HS-5 (cell line): ENCODE measurements at regions not wholly inside any gene's neighbourhood (a gene's known extent, or its start where the extent isn't known, plus 50 kb on each side); places are given as distances from the start of the nearest gene placed in this dataset.

Experiments used
- DNase-seq: peaks from one replicate; pipeline ENCODE4 v3.0.0-alpha.2; 2012; ENCODE audit warnings: low read depth

DNA sequence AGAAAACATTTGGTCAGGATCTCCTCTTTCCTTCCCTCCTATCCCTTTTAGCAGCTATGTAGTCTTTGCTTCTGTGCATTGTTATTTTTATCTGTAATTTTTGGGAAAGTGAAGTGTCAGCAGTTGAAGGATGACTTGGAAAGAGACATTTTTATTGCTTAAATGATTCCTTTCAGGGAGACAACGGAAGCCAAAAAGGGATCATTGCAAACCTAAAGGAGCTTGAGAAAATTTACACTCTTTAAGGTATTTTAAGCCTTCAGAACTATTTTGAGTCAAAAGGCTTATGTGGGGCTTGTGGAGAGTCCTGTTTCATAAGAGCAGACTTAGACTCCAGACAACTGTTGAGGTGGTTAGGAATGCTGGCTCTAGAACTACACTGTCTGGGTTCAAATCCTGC lies 281.6 kb downstream of the KIF4B start:
- no peak for DNase-seq

DNA sequence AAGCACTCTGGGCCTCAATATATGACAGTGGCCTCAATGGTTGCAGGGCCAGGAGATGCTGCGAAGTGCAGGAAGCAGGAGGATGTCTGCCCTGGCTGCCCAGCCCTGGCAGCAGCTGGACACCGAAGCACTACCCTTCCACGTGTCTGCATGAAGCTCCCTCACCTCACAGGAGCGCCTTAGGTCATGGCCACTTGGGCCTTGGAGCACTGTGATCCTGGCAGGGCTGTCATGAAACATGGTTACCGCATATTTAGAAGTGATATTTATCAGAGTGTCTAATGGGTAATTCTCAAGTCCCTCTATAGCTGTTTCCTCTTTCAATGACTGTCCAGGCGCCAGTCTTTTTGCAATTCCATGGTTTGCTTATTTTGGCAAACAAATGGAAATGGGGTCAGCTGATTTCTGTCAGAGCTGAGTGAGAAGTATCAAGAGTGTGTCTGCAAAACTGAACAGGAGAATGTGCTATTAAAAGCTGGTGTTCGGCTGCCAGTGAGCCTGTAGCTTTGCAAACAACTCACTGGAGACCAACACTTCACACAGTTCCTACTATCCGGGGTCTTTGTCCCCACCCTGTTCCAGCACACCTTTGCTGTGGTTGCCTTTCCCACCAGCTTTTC lies 285.9 kb downstream of the KIF4B start:
- DNase-seq = no peak

DNA sequence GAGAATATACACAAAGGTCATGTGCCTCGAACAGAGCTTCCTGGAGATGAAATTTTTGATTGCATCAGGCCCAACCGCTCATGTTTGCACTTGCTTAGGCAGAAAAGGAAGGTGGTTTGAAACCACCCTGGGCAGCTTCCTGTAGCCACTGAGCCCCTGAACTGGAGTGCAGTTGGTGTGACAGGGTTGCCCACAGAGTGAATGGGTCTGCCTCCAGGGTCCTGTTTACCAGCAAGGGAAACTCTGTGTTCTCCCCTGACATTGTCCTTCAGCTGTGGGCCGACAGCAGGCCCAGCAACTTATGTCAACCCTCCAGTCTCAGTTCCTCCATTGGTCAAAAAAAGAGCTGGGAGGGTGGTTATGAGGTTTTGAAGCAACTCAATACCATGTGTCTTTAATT lies 289.6 kb downstream of the KIF4B start:
- no peak for DNase-seq

DNA sequence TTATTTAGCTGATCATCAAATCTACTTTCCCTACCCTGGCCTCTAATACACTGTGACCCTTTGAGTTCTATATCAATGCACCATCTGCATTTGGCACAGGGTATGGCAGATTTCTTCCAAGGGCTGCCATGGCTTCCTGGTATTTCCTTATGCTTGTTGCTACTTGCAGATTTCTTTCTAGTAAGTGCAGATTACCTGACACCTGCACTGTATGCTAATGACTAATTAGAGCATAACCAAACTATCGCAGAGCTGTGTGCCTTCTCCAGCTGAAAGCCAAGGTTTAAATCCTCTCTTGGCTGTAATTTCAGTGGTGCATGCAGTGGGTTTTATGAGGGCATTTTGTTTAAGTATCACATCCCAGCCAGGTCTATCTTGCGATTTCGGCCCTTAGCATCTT lies 293.7 kb downstream of the KIF4B start:
- DNase-seq = no peak

DNA sequence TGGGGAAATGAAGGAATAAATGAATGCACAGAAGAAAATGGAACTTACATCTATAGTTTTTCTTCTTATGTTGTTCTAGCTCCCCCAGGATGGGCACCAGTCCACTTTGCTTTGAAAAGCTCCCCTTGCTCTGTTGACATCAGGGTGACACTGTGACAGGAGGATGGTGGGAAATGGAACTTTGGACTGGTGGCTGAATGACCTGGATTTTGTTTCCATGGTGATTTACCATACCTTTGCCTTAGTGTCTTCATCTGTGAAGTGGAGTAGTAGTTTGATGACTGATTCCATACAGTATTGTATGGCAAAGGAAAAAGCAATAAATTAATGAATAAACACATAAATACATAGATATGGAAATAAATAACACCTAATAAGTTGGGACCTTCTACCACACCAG lies 294.7 kb downstream of the KIF4B start:
- DNase-seq = no peak

DNA sequence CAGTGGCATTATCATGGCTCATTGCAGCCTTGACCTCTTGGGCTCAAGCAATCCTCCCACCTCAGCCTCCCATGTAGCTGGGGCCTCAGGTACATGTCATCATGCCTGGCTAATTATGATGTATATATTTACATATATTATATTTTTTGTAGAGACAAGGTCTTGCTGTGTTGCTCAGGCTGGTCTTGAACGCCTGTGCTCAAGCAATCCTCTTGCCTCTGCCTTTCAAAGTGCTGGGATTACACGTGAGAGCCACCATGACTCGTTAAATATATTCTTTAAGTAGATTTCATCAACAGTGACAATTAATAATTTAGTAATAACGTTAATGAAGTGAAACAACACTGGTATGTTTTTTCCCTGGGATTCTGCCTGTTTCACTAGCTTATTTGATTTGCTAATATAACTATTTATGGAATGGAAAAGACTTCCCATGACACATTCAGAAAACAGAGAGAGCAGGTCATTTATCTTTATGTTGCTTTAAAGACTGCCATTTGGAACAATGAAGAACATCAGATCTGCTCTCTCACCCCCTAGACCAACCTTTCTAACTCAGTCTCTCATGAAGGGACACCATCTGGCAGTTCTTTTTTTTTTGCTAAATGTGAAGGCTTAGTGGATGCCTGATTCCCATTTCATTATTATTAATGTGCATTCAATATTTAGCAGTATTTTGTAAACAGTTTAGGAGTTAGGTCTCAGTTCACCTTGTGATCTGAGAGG lies 295.6 kb downstream of the KIF4B start:
- DNase-seq = no peak

DNA sequence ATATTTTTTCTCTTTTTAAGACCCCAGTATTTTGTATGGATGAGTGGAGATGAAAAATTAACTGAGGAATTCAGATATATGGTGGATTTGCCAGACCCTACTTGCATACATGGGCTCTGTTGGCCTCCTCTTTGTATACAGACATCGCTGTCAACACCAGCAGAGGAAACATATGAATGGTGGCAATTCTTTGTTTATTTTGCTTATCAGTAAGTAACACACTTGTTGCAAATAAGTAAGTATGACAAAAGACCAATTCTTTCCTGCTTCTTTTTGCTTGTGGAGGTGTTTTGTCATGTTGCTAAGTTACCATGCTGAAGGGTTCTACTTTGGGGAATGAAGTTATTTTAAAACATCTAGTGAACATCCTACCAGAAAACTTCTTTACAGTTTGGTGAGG lies 298.2 kb downstream of the KIF4B start:
- no peak for DNase-seq

DNA sequence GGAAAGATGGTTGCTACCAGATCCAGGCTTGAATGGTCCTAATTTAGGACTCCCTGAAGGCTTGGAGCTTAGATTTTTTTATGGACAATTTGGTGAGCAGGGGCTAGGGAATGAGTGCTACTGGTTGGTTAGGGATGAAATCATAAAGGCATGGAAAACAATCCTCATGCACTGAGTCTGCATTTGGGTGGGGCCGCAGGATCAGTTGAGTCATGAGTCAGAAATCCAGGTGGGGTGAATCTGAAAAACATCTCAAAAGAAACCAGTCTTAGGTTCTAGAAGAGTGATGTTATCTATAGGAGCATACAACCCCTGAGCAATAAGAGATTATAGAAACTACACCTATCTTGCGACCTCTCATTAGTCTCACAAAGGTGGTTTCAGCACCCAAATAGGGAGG lies 300.0 kb downstream of the KIF4B start:
- DNase-seq = no peak

DNA sequence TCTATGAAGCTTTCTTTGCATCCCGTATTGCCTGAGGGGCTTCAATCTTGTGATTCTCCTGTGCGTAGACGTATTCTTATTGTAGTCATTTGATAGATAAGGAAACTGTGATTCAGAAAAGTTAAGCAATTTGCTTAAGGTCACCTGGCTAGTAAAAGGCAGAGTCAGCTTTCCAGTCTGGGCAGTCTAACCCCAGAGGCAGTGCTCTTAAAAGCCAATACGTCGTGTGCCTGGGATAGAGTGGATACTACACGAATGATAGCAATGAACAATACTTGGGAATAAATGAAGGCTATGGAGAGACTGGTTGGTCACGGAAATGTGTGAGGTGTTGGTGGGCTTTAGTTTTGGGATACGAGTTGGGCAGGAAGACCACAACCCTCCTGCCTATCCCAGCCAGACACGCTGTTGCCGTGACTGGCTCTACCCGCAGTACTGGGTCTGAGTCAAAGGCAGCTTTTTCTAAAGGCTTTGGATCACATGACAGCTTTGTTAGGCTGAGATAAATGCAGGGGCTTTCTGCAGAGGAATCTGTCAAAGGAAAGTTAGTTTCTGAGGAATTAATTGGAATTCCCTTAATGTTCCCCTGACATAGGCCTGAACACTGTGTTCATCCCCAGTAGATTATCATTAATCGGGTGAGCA lies 302.6 kb downstream of the KIF4B start:
- DNase-seq = no peak

DNA sequence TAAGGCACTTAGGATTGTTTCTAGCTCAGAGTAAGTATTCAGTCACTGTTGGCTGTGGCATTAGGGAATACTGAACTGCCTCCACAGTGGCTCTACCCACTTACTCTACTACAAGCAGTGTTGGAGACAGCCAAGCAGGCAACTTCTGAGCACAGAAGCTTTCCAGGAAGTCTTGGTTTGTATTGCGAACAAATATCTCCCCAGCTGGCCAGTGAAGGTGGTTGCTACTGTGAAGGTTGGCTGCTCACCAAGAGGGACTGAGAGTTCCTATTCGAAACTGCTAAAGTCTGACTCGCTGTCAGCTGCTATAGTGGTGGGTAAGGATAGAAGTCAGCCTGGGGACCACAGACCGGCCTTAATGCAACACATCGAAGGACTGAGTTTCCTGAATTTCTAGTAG lies 319.1 kb downstream of the KIF4B start:
- no peak for DNase-seq

DNA sequence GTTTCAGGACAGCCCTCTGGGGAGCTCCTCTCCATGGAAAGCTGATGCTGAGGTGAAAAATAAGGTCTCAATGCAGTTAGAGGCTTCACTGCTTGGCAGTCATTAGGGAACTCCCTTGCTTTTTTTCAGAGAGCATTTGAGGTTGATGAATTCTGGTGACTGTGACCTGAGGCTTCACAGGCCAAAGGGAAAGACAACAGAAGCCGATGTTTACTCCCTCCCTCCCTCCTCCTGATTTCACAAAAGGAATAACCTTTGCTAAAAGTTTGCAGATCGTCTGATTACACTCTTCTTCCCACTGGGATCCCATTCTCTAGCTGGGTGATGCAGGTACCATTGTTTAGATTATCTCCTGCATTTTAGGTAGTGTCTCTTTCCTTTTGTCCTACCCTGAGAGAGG lies 329.4 kb downstream of the KIF4B start:
- DNase-seq = no peak

DNA sequence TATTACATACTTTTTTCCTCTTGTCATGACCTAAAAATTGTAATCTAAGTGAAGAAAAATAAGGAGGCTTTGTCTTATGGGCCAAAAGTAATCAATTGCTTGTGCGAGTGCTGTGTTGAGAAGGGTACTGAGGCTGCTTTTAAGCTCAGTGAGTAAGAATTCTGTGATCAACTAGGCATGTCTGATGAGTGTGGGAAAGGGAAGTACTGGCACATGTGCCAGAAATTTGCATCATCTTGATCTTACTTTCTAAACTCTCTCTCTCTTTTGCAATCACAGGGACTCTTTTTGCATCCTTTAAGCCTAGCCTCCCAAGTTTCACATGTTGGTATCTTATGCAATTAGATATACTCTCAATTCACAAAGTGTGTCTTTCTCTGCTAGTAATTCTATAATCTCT lies 329.9 kb downstream of the KIF4B start:
- no peak for DNase-seq

DNA sequence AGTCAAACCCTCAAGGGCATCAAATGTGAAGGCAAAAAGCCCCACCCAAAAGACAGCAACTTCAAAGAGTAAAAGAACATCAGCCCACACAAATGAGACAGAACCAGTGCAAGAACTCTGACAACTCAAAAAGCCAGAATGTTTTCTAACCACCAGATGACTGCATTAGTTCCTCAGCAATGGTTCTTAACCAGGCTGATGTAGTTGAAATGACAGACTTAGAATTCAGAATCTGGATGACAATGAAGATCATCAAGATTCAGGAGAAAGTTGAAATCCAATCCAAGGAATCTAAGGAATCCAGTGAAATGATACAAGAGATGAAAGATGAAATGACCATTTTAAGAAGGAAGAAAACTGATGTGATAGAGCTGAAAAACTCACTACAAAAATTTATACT lies 339.7 kb downstream of the KIF4B start:
- DNase-seq = no peak

DNA sequence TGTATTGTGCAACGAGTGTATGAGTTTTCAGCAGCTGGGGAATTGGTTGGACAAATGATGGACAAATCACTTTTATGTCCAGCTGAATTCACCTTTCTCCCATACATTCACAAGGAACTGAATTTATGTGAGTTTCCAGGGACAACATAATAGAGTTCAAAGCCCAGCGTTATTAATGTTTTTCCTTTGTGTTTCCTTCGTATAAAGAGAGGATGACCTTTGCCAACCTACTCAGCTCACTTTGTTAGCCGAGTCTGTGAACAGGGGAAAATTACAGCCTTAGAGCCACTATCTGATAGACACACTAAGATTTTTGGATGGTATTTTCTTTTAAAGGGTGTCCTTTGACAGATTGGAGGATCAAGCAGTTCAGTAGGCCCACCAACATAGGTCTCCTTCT lies 352.5 kb downstream of the KIF4B start:
- DNase-seq = no peak

DNA sequence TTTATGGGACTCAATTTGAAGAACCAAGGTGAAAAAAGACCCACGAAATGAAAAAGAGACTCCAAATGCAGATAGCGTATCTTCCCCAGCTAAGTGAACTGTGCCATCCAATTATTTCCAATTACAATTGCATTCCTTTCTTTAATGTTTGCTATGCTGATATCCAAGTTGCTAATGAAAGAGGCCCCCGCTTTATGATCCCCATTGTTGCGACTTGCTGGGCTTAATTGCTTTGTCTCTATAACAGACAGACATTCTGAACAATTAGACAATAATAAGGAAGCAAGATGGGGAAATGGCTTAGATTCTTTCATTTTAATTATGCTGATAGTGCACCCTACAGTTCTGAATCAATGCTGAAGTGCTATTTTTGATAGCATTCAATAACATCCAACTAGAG lies 354.3 kb downstream of the KIF4B start:
- DNase-seq = no peak

DNA sequence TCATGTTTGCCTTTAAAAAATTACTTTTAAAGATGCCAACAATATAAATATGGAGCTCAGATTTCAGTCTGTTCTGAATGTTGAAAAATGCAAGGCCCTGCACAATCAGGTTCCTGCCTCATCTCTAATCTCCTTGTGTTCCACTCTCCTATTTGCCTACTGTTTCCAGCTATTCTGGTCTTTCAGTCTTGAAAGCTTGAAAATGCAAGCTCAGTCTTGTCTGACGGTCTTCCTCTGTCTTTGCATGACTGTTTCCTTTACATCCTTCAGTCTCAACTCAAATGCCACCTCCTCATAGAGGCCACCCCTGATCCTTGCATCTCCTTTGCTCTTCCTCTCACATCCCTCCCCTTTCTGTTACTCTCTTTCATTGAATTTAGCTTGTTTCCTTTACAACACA lies 354.9 kb downstream of the KIF4B start:
- DNase-seq = no peak

DNA sequence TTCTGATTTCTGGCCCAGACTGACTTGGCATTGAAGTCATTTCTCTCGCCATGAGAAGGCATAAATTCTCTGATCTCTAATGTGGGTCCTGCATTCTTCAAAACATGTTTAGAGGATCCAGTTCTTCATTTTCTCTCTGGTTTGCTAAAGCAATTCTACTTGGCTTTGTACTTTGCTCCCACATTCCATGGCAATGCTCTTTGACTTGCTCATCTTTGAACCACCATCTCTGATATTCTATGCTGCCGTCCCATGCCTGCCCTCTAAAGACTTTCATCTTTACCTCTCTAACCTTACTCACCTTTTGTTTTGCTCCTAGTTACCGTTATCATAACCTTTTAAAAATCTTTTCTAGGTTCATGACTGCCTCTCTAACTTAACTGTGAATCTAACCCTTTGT lies 366.9 kb downstream of the KIF4B start:
- DNase-seq = no peak

DNA sequence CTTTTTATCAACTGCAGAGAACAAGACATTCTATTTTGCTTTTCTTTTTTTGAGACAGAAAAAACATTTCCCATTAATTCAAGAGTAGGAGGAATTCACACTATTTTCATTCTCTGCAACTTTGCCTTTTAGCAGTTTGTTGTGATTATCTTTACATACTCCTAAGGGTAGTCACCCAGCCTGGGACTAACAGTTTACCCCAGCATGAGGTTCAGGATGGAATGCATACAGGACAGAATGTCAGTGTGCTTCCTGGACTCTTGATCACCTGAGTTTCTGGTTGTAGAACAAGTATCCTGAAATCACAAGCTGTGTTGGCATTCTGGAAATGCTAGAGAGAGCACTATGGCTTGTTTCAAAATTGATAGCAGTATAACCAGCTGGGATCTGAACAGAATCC lies 368.1 kb downstream of the KIF4B start:
- no peak for DNase-seq

DNA sequence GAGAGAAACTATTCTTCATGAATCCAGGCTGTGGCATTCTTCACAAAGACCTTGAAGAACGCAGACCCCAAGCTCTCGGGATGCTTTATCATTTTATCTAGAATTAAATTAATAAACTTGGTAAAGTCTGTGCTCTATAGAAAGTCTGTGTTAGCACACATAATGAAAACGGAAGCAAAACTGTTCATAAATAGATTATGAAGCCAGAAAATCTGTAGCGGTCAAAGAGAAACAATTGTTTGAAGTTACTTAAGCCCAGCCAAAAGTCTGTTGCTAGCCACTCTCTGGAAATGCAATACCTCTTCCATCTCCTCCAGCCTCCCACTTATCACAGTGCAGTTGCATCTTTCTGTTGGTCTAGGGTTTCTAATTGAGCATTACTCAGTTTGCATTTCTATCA lies 375.9 kb downstream of the KIF4B start:
- DNase-seq = no peak

DNA sequence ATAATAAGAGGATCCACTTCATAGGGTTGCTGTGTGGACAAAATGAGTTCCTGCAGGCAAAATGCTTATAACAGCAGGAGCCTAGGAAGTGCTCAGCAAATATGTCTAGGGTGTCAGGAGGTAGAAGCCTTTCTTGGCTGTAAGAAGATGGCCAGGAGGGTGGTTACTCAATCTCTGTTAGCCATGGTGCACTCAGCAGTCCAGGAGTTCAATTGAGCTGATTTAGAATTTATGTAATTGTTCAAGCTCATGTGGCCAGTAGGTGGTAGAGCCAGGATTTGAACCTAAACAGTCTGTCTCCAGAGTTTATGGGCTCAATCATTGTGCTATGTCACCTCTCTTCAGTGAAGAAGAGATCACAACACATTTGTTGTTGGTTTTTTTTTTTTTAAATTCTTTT lies 381.2 kb downstream of the KIF4B start:
- no peak for DNase-seq

DNA sequence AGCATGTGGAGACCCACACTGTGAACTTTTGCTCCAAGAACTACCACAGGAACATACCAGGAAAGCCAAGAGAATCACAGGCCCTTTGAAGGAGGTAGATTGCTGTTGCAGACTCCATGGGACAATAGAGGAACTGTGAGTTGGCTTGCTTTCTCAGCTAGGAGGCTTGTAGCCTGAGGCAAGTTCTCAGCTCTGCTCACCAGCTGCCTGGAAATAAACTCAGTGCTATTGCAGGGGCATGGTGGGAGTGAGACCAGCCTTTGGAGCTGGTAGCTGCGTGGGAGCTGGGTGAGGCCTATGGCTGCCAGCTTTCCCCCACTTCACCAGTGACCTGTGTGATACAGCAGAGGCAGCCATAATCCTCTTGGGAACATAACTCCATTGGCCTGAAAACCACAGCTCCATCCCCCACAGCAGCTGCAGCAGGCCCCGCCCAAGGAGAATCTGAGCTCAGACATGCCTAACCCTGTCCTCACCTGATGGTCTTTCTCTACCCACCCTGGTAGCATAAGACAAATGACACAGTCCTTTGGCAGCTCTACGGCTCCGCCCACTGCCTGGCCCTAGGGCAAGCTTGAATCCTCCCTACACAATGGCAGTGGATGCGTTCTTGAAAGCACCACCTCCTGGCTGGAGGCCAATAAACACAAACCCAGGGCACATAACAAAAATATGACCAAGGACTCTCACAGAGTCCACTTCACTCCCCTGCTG lies 389.5 kb downstream of the KIF4B start:
- DNase-seq = no peak

DNA sequence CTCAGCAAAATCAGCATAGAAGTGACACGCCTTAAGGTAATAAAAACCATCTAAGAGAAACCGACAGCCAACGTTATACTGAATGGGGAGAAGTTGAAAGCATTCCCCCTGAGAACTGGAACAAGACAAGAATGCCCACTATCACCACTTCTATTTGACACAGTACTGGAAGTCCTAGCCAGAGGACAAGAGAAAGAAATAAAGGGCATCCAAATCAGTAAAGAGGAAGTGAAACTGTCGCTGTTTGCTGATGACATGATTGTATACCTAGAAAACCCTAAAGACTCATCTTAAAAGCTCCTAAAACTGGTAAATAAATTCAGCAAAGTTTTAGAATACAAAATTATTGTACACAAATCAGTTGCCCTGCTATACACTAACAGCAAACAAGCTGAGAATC lies 393.3 kb downstream of the KIF4B start:
- DNase-seq = no peak

DNA sequence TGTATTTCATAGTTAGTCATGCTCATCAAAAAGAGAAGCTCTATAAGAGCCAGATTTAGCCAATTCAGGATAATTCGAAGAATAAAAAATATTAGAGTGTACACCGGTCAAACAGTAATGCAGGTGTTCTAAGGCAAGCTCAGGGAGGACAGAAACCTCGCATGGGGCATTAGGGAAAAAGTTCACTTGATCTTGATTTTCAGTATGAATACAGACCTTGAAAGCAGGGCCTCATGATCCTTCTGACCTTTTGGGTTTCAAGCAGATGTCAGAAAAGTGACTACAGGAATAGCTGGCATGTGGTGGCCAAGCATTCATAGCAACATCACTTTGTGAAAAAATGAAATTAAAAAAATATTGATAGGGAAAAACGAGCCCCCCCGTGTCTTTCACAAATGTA lies 394.9 kb downstream of the KIF4B start:
- no peak for DNase-seq
